Central memory CD4-positive, alpha-beta T cell (primary cell): ENCODE measurements at regions not wholly inside any gene's neighbourhood (a gene's known extent, or its start where the extent isn't known, plus 50 kb on each side); places are given as distances from the start of the nearest gene placed in this dataset.

Experiments used
- DNase-seq: peaks from one replicate; pipeline ENCODE4 v3.0.0; 2022

DNA sequence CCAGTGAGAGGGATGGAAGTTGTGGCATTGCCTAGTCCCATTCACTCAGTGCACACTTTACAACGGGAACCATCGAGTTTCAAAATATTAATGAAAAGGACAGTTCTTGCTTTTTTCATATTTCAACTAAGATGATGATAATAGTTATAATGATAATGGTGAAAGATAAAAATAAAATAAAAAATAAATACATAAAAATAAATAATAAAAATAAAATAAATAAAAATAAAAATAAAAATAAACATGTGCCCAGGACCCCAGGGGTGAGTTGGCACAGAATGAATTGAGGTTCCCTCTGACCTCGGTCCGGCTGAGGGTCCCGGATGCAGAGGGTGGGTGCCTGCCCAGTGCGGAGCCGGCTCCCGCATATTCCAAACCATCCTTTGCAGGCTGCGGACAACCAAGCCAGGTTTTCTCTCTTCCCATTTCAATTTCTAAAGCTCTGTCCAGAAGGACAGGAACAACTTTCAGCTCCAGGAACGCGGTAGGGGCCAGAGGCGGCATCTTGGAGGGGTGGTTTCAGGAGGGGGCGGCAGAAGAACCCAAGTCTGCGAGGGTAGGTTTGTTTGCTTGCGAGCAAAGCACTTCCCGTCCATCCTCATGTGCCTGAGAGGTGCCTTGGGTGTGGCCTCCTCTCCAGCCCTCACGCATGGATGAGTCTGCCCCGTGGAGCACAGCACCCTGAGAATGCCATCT, 236.8 kb downstream of the DLL1 start:
- DNase-seq: no peak

DNA sequence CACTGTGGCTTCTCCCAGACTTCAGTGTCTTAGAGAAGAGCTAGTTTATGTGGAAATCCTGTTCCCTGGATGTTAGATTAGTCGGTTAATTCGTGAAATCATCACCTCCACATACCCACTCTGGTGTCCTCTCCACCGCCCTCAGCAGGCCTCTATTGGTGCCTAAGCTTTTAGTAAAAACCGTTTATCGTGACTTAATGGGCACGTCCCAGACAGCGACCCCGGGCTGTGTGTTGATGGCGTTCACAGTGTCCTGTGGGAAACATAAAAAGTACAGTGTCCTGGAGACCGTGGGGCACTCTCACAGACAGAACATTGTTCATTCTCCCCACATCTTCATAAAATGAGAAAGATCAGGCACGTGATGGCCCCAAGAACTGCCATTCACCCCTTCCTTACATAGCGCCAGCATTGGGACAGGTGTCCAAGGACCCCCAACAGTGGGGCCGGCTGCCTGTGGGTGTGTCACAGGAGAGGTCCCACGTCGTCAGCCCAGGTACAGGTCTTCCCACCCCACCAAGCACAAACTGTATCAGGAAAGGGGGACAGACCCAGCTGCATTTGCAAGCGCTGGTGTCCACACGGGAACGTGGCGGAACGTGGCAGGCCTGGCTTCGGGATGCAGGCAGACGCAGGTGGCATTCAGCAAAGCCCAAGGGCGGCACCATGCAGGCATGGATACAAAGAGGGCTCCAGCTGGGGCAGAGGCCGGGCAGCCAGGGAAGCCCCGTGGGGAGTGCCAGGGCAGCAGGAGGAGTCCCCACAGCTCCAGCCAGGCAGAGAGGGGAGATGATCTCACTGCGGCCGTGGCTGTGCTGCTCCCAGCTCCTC, 237.7 kb downstream of the DLL1 start:
- no peak for DNase-seq

- DNase-seq: no peak
Observed at GRCh38 chr6:170051229-170052172, 239.4 kb downstream of the DLL1 start.

- no peak for DNase-seq
Observed at GRCh38 chr6:170050591-170051041, 240.3 kb downstream of the DLL1 start.

GRCh38 chr6:170049641-170050561, 241.0 kb downstream of the DLL1 start:
- DNase-seq: no peak

GRCh38 chr6:170048615-170049256, 242.1 kb downstream of the DLL1 start:
- DNase-seq: no peak

- no peak for DNase-seq
Observed at GRCh38 chr6:170047823-170048222, 243.1 kb downstream of the DLL1 start.

- DNase-seq: no peak
Observed at GRCh38 chr6:170046791-170047626, 243.9 kb downstream of the DLL1 start.

GRCh38 chr6:170045981-170046667, 244.8 kb downstream of the DLL1 start:
- DNase-seq: no peak

GRCh38 chr6:170045563-170045960, 245.3 kb downstream of the DLL1 start:
- DNase-seq: no peak

DNA sequence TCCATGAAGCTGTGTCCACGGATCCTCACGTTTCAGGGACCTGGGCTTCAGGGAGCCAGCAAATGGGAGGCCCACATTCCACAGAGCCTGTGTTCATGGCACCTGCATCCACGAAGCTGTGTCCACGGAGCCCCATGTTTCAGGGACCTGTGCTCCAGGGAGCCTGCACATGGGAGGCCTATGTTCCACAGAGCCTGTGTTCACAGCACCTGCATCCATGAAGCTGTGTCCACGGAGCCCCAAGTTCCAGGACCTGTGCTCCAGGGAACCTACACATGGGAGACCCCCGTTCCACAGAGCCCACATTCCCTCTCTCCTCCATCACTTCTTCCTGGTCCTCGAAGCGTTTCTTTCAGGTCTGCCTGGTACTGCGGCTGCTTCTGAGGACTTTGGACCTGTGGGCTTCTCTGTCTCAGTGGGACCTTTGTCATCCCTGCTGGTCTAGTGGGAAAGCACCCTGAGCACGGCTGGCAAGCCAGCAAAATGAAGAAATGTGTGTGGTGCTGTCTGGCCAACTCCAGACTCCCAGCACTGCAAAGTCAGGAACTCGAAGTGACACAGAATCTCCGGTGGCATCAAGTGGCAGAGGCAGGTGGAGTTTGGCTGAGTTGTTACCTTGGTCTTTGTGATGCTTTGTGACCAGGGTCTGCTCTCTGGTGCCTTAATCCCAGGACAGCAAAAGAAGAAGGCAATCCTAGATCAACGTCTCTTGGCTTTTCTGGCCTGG, 245.9 kb downstream of the DLL1 start:
- DNase-seq: no peak

- DNase-seq: no peak
Observed at GRCh38 chr6:170043881-170044790, 246.7 kb downstream of the DLL1 start.

GRCh38 chr6:170043150-170043819, 247.6 kb downstream of the DLL1 start:
- no peak for DNase-seq

GRCh38 chr6:170042596-170043118, 248.2 kb downstream of the DLL1 start:
- DNase-seq: no peak

DNA sequence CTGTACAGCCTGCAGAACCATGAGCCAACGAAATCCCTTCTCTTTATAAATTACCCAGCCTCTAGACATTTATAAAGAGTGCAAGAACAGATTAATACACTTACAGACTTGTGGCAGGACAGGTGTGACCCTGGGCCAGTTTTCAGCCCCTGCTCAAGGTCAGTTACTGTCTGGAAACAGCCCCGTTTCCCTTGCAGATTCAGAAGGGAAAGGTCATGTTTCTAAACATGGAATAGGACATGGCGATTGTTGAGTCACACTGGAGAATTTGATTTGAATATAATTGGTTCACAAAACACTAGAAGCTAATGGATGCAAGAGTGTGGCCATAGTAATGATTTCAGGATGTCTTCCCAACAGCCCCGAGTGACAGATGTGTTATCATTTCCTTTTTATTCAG, 248.8 kb downstream of the DLL1 start:
- DNase-seq: no peak

DNA sequence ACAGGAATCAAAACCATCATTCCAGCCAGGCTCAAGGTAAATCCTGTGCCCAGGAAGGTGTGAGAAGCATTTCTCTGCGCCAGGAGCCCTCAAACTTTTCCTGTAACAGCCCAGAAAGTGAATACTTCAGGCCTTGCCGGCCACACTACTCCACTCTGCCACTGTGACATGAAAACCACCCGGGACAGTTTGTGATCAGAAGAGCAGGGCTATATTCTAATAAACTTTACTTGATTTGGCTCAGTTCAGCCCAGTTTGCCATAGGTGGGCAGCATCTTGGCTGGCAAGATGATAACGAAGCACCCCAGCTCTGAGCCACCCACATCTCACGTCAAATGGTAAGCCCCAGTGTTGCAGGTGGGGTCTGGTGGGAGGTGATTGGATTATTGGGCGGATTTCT, 249.4 kb downstream of the DLL1 start:
- no peak for DNase-seq

DNA sequence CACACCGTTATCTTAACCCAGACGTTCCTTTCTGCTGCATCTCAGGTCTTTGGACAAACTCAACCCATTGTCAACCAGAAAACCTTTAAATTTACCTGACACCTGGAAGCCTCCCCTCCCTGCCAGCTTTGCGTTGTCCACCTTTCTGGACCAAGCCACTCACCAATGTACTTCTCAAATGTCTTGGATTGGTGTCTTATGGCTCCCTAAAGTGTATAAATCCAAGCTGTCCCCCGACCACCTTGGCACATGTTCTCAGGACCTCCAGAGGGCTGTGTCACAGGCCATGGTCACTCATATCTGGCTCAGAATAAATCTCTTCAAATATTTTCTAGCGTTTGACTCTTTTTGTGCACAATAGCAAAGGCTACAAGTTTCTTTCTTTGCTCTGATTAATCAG, 250.0 kb downstream of the DLL1 start:
- no peak for DNase-seq
